ENCODE measurements at regions not wholly inside any gene's neighbourhood (a gene's known extent, or its start where the extent isn't known, plus 50 kb on each side); places are given as distances from the start of the nearest gene placed in this dataset.

- H3K4me3 ChIP-seq (ENCODE audit: low read depth, low read length): no peak overlapping the region
- TF ChIP-seq CTCF (IDR thresholded peaks at IDR 0.05; ENCODE audit: control insufficient read depth, extremely low read depth, insufficient read depth): no peak
- DNase-seq (ENCODE audit: low read depth): no peak
Observed at GRCh38 chr11:105447936-105448702, 161.8 kb upstream of the GRIA4 start.

GRCh38 chr11:105443623-105444022 is 166.2 kb upstream of the GRIA4 start:
- H3K4me3 ChIP-seq (ENCODE audit: low read depth, low read length): no peak overlapping the region
- TF ChIP-seq CTCF (IDR thresholded peaks at IDR 0.05; ENCODE audit: control insufficient read depth, extremely low read depth, insufficient read depth): no peak
- DNase-seq (ENCODE audit: low read depth): no peak

- no peak for TF ChIP-seq CTCF (IDR thresholded peaks at IDR 0.05; ENCODE audit: control insufficient read depth, extremely low read depth, insufficient read depth)
- no peak for DNase-seq (ENCODE audit: low read depth)
- no peak overlapping the region for H3K4me3 ChIP-seq (ENCODE audit: low read depth, low read length)
Observed at GRCh38 chr11:105432241-105432995, 177.5 kb upstream of the GRIA4 start.

GRCh38 chr11:105429096-105429910 is 180.6 kb upstream of the GRIA4 start:
- H3K4me3 ChIP-seq (ENCODE audit: low read depth, low read length): no peak overlapping the region
- DNase-seq (ENCODE audit: low read depth): no peak
- TF ChIP-seq CTCF (IDR thresholded peaks at IDR 0.05; ENCODE audit: control insufficient read depth, extremely low read depth, insufficient read depth): no peak

- no peak for TF ChIP-seq CTCF (IDR thresholded peaks at IDR 0.05; ENCODE audit: control insufficient read depth, extremely low read depth, insufficient read depth)
- DNase-seq (ENCODE audit: low read depth): no peak
- no peak overlapping the region for H3K4me3 ChIP-seq (ENCODE audit: low read depth, low read length)
Observed at GRCh38 chr11:105407101-105407500, 202.8 kb upstream of the GRIA4 start.

GRCh38 chr11:105401269-105401809 is 208.5 kb upstream of the GRIA4 start:
- no peak for TF ChIP-seq CTCF (IDR thresholded peaks at IDR 0.05; ENCODE audit: control insufficient read depth, extremely low read depth, insufficient read depth)
- no peak for DNase-seq (ENCODE audit: low read depth)

More at GRCh38 chr11:105401269-105401809, 208.5 kb upstream of the GRIA4 start:
- H3K4me3 ChIP-seq (ENCODE audit: low read depth, low read length): no peak overlapping the region
